ENCODE measurements at regions not wholly inside any gene's neighbourhood (a gene's known extent, or its start where the extent isn't known, plus 50 kb on each side); places are given as distances from the start of the nearest gene placed in this dataset.

GRCh38 chr18:51520676-51521180, 323.2 kb upstream of the MEX3C start:
- TF ChIP-seq CTCF (conservative IDR thresholded peaks at IDR 0.05 in 1 of 2, IDR thresholded peaks at IDR 0.05 in 1 of 2; ENCODE audit: low read depth in 1 of 2, low read length in 2 of 2) (no peak), EZH2 (IDR thresholded peaks at IDR 0.05; ENCODE audit: low read length, missing control alignments) (no peak)

Measured in fibroblast of lung (primary cell).